ENCODE measurements at regions not wholly inside any gene's neighbourhood (a gene's known extent, or its start where the extent isn't known, plus 50 kb on each side); places are given as distances from the start of the nearest gene placed in this dataset.
"Not testable (repeated sequence)": the region's sequence is repeated elsewhere in the genome, so short reads cannot be mapped to it uniquely, and the experiment has no call there.

GRCh38 chrX:36650622-36651021 is 357.5 kb upstream of the FAM47C start:
- no peak for DNase-seq (ENCODE audit: low read depth)

DNA sequence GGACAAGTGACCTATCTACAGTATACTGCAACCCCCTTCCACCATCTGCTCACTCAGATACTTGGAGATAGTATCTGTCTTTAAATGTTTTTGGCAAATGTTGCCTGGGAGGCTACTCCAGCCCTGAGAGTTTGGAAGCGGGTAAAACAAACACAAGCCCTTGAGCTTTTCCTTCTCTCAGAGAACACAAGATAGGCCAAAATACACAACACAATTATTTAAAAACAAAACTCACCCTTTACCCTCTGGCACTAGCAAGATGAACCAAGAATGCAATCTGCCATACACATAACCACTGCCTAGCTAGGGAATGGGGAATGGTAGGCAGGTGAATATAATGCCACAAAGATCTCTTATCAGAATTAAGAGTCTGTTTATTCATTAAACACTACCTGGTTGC is 324.7 kb upstream of the FAM47C start:
- DNase-seq (ENCODE audit: low read depth) = no peak

GRCh38 chrX:36684053-36684452 is 324.1 kb upstream of the FAM47C start:
- no peak for DNase-seq (ENCODE audit: low read depth)

DNA sequence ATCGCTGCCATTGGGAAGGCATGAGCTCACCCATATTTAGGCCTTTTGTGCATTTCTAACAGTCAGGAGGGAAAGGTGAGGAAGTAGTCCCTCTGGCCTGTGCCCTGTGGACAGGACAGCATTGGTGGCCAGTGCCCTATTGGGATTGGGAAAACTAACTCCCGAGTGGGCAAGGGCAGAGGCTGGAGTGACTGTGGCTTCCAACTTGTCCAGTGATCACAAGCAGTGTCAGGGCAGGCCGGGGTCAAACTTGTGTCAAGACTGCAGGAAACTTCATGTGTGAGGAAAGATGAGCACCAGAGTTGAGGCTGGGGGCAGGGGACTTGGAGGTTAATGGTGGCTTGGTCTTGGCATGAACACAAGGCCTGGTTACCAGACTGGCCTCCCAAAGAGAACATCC is 286.2 kb upstream of the FAM47C start:
- DNase-seq (ENCODE audit: low read depth) = no peak

- DNase-seq (ENCODE audit: low read depth) = no peak
These were observed 254.6 kb upstream of the FAM47C start for GRCh38 chrX:36753602-36754001.

- DNase-seq (ENCODE audit: low read depth) = no peak
These were observed 220.4 kb upstream of the FAM47C start for GRCh38 chrX:36787752-36788151.

DNA sequence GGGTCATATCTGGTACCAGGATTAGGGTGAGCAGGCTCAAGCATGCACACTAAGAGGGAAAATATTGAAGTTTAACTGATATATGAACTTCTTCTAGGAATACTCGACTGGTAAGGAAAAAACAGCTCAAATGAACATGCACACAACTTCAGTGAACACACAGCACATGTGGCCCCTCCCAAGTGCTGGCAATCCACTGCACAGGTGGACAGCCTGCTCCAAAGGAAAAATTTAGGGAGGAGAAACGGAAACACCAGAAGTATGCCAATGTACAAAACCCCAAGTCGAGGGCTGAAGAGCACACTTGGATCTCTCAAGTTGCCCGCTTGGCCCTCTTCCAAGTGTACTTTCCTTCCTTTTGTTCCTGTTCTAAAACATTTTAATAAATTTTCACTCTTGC is 205.0 kb upstream of the FAM47C start:
- DNase-seq (ENCODE audit: low read depth) = no peak

DNA sequence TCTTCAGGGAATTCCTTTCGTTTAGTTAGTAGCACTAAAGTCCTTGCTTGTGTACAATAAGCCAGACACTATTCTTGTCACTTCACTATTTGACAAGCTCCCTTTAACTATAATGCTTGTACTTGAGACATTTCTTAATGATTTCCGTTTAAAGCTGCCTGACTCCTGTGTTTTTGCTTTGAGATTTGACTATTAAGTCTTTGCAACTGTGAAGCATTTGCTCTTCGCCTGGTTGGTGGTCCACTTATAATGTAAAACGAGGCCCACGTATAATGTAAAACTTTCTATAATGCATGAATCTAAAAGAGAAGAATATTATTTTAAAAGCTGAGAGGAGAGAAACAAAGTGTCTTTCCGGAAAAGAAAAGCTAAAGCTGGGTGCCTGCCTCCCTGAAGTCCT is 204.1 kb upstream of the FAM47C start:
- no peak for DNase-seq (ENCODE audit: low read depth)

- no peak for DNase-seq (ENCODE audit: low read depth)
These were observed 163.3 kb upstream of the FAM47C start for GRCh38 chrX:36844857-36845256.

DNA sequence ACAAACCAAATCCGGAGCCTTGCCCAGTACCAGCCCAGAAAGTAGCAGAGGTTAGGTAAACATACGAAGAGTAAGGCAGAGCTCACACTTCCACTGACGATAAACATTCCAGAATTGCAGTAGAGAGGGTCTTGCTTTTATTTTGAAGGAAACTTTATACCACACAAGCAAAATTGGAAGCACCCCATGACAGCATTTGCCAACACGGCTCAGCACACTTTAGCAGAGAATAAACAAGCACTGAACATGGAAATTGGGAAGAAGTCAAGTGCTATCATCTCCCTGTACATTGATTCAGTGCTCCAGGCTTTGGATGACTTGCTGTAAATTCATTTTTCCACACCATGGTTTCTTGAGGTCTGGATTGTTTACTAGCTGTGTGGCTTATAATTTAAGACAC is 160.7 kb upstream of the FAM47C start:
- DNase-seq (ENCODE audit: low read depth) = no peak

DNA sequence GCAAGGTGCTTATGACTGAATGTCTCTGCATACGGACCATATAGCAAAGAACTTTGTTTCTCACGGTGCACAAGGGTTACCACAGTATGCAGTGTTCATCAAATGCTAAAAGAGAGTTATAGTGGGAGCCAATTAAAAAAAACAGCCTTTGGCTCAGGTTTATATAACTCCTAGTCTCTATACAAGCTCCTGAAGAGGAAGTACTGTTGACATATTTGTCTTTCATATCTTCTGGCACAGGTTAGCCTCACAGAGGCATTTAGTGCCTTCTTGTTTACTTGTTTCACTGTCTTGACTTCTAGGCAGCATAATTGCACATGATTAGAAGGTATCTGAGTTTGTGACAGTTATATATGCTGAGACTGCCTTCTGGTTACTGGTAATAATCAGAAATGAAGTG is 158.8 kb upstream of the FAM47C start:
- no peak for DNase-seq (ENCODE audit: low read depth)

DNA sequence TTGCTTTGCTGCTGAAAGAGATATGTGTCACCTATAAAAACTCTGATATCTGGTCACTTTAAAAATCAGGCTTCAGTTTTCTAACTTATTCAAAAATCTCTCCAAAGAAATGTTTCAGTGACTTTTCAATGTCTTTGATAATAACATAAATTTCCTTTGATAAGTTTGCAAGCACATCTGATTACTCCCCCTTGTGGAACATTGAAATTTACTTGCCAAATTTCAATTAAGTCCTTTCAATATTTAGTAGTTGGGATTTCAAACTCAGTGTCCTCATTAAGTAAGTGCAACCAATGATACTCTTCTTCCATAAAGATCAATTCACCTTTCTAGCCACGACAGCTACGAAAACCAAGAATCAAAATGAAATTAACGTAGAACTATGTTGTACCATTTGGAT is 151.3 kb upstream of the FAM47C start:
- DNase-seq (ENCODE audit: low read depth) = no peak

DNA sequence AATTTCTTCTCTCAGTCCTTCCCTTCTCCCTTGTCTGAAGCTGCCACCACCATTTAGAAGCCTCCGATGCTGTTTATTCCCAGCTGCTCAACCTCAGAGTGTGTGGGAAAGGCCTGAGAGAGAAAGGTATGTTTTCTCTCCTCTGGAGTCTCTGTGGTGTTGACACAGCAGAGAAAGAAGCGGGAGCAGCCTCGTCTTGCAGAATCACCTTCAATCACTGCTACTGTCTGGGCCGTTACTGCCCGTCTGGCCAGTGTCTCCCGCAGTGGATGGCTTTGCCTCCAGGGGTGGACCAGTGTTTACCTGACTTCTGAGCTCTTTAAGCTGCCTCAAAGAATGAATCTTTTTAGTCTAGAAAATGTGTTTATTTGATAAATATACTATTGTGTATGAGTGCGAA is 148.9 kb upstream of the FAM47C start:
- DNase-seq (ENCODE audit: low read depth) = no peak

DNA sequence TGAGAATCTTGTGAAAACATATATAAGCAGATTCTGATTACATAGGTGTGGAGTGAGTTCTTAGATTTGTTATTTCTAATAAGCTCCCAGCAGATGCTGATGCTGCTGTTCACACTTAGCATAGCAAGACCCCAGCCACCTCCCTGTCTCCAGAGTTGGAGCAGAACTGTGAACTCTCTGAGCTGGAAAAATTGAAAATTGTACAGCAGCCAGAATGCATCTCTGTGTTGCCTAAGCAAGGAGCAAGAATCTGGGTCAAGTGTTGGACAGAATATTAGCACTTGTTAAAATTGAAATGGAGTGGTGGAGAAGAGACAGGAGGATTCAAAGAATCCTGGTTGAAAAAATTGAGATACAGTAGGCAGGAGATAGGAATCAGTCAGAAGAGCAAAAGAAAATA is 146.6 kb upstream of the FAM47C start:
- DNase-seq (ENCODE audit: low read depth) = no peak

- no peak for DNase-seq (ENCODE audit: low read depth)
These were observed 141.0 kb upstream of the FAM47C start for GRCh38 chrX:36867143-36867542.

DNA sequence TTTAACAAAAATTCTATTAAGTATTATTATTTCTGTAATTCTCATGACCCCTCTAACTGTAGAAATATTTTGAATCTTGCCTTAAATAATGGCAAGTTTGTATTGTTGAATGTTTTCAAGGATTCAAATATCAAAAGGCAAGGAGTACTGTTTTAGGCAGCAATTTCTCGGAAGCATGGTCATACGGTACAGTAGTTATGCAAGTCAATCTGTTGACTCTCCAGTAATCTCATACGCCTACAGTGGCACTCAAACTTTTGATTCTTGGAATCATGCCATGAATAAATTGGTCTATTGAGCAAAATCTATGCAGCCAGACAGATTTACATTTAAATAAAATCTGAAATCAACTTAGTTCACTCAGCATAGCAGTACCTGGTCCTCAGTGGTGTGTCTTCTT is 139.6 kb upstream of the FAM47C start:
- no peak for DNase-seq (ENCODE audit: low read depth)

DNA sequence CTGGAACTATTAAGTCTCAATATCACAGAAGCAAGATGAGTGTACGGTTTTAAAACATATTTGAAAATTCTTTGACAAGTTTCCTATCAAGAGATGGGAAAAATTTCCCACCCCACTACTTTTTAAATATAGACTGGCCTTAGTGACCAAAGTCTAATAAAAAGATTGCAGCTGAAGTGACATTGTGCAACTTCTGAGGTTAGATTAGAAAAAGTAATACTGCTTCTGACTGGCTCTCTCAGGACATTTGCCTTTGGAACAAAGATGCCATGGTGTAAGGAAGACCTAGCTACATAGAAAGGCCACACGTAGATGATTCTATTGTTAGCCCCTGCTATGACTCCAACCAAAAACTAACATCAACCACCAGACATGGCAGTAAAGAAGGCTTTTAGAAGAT is 138.7 kb upstream of the FAM47C start:
- DNase-seq (ENCODE audit: low read depth) = no peak

DNA sequence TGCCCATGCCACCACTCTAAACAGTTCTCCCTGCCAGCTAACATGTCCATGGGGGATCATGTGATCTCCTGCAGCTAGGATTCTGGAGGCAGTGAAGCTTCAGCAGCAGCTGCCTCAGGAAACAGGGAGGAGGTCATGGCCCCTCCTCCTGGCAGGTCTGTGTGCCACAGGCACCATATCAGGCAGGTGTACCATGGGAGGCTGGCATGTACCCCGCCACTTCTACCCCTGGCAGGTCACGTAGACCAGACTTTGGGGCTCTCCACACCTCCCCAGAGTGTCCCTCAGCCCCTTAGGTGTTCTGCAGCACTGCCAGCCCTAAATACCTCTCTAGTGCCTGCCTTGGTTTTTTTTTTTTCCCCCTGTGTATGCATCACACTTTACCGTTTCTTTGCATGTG is 110.5 kb upstream of the FAM47C start:
- DNase-seq (ENCODE audit: low read depth) = no peak

GRCh38 chrX:36898301-36898700 is 109.9 kb upstream of the FAM47C start:
- no peak for DNase-seq (ENCODE audit: low read depth)

DNA sequence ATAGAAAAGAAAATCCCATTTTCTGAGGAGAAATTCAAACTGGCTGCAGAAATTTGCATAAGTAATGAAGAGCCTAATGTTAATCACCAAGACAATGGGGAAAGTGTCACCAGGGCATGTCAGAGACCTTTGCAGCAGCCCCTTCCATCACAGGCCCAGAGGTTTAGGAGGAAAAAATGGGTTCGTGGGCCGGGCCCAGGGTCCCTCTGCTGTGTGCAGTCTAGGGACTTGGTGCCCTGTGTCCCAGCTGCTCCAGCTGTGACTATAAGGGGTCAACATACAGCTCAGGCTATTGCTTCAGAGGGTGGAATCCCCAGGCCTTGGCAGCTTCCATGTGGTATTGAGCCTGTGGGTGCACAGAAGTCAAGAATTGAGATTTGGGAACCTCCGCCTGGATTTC is 103.6 kb upstream of the FAM47C start:
- not testable (repeated sequence) for DNase-seq (ENCODE audit: low read depth)

DNA sequence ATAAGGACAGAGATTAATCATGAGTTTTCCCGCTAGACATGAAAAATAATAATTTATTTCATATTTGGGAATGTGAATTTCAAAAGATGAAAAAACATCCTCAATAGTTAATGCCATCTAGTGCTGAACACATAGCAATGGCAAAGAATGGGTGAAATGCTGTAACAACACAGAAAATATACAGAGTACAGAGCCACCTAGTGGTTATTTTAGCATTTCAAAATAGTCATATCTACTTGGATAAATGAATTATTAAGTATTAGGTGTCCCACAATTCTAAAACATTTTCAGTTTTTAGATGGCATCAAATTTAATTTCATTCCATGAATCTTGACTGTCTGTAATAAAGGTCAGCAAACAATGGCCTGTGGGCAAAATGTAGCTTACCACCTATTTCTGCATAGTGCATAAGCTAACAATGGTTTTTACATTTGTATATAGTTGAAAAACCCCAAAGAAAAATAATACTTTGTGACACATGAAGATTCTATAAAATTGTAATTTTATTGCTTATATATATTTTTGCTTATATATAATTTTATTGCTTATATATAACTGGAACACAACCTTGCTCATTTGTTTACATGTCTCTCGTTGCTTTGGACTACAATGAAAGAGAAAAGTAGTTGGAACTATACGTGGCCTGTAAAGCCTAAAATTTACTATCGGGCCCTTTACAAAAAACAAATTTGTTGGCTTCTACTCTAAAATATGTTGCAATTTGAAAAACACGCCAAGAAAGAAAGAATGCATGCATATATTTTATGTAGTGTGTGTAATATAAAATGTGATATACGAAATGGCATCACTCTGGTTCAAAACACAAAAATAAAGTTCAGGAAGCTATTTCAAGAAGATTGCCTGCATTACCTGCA is 99.1 kb upstream of the FAM47C start:
- peak; percentile 3 for DNase-seq (ENCODE audit: low read depth)

DNA sequence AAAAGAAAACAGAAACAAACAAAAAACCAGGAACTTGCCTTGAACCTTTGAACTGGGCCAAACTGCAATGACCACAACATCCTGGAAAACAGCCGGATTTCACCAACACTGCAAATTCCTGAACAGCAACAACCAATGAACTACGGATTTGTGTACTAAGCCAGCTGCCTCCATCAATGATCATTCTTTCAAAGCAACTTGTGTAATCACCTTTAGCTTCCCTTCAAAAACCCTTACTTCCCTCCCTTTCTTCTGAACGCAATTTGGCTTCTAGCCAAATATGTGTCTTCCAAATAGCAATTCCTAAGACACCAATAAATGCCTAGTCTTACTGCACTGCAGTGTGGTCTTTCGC is 98.5 kb upstream of the FAM47C start:
- no peak for DNase-seq (ENCODE audit: low read depth)

- DNase-seq (ENCODE audit: low read depth) = no peak
These were observed 94.6 kb upstream of the FAM47C start for GRCh38 chrX:36913551-36913950.

DNA sequence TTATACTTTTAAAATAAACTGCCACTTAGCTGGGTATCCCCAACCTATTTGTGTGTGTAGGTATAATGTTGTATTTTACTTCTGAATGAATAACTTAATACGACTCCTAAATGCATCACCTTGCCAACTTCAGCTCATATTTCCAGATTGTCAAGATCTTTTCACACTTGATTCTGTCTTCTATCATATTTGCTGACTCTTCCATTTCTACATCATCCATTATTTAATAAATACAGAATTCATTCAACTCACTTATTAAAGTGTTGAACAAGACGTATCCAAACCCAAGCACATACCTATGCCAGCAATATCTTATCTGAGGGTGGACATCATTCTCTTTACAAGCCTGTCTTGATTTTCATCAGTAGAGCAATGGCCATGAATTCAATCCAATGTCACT is 91.2 kb upstream of the FAM47C start:
- DNase-seq (ENCODE audit: low read depth) = no peak

Data from fibroblast of the conjunctiva (primary cell).